ENCODE measurements at regions not wholly inside any gene's neighbourhood (a gene's known extent, or its start where the extent isn't known, plus 50 kb on each side); places are given as distances from the start of the nearest gene placed in this dataset.
"Not testable (repeated sequence)": the region's sequence is repeated elsewhere in the genome, so short reads cannot be mapped to it uniquely, and the experiment has no call there.

DNA sequence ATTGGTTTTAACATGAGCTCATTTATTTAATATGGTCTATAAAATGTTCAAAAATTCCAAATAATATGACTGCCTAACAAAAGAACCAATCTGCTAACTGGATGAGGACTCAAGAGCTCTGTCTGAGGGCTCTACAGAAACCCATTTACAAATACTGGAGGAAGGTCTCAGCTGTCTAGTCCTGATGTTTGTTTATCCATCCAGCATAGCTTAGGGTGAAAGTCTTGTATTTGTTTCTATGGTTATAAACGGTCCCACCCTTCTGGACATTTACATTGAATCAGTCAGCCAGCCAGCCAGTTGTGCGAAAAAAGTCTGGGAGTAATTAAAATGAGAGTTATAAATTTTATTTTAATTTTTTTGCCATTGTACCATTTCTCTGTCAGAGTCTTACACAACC lies 220.7 kb downstream of the BMP4 start:
- DNase-seq, result no peak

DNA sequence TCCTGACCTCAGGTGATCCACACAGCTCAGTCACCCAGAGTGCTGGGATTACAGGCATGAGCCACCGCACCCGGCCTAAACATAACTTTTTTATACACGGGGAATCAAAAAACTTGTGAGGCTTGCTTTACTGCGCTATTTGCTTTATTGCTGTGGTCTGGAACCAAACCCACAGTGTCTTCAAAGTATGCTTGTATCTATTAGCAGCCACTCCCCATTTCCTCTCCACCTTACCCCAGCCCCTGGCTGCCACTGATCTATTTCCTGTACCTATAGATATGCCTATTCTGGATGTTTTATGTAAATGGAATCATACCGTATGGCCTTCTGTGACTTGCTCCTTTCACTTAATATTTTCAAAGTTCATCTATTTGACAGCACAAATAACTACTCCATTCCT lies 233.4 kb downstream of the BMP4 start:
- no peak for DNase-seq

DNA sequence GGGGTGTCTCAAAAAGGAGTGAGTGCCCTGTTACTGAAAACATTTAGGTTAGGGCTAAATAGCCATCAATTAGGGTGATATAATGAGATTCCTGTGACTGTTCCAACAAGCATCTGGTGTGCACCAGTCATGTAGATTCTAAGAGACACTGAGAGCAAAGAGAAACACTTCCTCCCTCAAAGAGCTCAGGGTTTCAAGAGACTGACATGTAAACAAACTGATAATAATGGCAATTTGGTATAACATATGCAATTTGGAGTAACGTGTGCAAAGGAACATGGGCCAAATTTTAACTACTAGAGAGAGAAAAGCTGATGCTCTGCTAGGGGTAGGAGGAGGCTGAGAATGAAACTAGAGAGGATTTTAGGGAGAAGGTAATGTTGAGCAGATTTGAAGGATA lies 237.1 kb downstream of the BMP4 start:
- no peak for DNase-seq

DNA sequence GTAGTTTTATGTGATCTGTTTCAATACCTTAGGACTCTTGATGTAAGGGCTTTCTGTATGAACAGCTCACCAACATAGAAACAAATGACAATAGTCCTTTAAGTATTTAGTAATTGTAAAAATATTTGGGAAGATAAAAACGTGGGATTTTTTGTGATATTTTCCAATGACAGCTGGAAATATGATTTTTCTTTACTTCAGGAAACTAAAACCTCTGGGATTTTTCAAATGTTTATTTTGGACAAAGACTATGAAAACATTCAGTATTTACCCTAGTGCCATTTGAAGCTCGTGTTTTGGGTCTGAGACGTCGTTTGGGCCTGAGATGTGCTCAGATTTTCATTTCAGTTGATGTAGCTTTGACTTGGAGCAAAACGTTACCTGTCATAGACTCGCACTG lies 240.0 kb downstream of the BMP4 start:
- no peak for DNase-seq

DNA sequence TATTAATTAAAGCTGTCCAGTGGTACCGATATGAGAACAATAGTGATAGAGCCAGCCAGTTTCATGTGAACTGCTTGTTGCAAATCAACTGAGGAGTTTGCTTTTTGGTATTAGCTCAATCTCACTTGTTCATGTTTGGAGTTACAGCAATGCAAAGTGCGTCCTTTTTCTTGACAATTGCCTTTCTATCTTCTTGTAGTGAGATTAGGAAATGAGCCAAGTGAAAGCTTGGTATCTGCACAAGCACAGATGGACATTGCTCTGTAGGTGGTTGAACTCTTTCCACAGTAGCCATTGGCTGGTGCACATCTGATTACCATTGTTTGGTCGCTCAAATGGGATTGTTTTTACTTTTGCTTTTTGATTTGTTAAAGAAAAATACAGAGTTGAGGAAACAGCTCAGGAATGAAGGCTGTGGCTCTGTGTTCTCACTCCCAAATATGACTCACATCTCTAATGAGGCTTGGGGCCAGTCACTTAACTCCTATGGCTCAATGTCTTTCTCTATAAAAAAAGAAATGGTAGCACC lies 241.4 kb downstream of the BMP4 start:
- DNase-seq, result no peak

DNA sequence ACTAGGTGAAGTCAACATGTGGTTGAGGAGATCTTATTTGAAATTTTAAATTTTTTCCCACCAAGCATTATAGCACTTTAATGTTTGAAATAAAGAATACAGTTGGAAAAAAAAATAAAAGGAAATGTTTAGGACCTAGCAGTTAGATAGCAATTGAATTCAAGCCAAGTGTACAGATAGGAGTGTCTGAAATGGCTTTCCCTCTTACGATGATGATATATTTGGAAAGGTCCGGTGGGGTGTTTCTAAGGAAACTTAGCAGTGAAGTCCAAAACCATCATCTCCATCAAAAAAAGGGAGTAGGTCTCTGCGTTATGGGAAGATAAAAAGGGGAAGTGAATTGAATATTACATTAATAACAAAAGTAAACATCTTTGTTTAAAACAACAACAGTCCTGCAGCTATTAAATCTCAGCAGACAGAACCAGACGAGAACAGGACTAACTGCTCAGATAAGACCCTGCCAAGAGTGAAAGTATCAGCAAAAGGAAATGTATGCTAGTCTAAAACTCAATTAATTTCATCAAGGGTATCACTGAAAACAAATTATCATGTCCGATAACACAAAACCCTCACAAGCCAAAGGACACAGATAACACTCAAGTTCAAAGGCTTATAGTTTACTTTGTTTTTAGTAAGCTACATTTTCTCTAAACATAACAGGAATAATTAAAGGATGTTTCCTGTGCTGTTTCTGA lies 242.0 kb downstream of the BMP4 start:
- no peak for DNase-seq

DNA sequence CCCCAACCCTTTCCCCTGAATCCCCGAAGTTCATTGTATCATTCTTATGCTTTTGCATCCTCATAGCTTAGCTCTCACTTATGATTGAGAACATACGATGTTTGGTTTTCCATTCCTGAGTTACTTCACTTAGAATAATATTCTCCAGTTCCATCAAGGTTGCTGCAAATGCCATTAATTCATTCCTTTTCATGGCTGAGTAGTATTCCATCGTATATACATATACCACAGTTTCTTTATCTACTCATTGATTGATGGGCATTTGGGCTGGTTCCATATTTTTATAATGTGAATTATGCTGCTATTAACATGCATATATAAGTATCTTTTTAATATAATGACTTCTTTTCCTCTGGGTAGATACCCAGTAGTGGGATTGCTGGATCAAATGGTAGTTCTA lies 243.7 kb downstream of the BMP4 start:
- not testable (repeated sequence) for DNase-seq

DNA sequence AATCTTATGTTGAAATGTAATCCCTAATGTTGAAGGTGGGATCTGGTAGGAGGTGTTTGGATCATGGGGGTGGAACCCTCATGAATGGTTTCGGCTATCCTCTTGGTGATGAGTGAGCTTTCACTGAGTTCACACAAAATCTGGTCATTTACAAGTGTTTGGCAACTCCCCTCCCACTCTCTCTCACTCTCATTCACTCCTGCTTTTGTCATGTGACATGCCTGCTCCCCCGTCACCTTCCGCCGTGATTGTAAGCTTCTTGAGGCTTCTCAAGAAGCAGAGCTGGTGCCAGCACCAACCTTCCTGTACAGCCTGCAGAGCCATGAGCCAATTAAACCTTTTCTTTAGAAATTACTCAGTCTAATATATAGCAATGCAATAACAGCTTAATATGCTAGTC lies 245.4 kb downstream of the BMP4 start:
- no peak for DNase-seq

DNA sequence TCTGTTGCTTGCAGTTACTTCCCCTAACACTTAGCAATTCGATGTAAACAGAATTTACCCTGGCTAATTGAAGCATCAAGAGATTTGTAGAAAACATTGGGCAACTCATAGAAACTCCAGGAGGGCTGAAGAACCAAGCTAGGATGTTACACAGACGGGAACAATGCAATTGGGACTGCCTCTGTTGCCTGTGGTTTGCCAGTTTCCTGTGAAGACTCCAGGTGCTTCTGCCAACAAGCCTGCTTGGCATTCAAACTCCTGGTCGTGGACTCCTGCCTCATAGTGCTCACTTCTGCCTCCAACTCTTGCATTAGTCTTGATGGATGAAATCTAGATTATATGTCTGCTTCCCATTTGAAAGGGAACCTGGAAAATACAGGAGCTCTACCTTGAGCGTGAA lies 246.0 kb downstream of the BMP4 start:
- no peak for DNase-seq

DNA sequence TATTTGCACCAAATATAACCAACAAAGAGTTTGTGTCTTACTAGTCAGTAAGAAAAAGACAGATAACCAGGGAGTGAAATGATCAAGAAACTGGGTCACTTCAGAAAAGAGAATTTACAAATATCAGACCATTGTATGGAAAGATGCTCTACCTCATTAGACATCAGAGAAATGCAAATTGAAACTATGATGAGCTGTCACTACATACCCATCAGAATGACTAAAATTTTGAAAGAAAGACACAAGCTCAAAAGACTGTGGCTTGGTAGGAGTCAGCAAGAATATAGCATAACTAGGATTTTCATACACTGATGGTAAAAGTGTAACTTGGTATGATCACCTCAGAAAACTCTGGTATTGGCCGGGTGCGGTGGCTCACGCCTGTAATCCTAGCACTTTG lies 247.2 kb downstream of the BMP4 start:
- DNase-seq, result no peak

DNA sequence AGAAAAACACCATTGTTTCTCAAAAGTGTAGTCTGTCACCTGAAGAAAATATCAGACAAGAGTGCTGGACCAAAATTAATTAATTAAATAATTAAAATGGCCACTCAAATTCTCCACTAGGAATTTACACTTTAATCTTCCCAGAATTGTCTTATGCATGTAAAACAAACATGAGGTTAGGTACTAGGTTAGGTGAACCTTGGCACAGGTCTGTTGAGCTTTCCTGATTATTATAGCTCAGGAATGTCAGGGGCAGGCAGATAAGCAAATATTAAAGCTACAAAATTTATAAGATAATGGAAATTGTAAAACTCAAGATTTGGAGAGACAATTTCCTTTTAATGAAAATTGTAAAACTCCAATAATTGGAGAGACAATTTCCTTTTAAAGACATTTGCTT lies 253.2 kb downstream of the BMP4 start:
- no peak for DNase-seq

DNA sequence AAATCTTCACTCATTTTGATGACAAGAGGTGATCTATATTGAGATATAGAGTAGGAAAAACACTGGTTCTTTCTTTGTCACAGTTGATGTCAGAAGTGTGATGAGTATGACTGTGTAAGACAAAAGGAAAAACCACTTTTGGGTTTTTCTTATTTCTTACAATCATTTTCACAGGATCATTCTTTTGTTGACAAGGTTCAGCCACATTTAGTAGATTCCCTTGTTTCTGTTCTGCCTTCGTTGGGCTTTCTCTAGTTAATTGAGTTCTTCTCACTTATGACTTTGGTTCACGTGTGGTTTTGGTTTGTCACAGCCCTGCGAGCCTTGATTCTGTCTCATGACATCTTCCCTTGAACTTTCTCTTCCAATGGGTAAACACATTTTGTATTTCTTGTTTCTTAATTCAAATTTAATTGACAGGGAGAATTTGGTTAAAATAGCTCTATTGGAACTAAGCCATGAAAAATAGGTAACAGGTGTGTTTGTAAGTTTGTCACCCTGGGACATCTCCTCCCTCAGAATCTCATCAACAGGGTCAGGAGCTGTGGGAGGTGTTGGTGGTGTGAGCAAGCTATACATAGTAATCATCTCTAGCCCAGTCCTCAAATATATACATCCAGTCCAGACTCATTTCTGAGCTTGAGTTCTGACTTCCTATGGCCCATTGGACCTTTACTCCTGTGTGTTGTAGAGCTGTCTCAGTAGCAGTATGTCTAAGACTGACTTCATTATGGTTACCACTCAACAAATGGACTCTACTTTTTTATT lies 255.3 kb downstream of the BMP4 start:
- DNase-seq, result no peak

DNA sequence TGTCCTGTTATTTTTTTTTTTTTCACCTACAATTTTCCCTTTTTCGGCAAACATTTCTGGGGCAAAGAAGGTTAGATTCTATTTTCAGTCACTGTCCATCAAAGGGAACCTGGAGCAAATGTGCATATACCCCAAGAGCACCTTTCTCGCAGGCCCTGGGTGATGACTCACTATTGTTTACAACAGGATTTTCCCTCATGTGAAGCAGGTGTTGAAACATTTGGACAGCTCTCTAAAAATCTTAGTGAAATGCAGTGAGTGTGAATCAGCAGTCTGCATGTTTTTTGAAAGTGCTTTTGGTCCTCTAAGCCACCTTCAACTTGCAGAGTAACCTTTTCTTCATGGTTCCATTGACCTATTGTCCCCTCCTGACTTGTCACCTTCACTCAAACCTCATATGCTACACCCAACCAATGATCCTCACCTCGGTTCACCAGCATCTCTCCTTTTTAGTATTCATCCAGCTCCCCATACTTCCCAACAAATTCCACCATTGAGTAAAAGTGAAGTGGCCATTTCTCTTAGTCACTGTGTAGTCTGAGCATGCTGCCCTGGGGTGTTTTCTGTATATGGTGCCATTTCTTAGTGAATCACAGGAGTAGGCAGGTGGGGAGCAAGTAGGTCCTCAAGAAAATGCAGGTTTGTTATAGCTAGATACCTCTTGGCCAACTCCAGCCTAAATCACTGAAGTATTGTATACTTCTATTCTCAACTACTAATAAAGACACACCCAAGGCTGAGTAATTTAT lies 260.2 kb downstream of the BMP4 start:
- DNase-seq, result no peak

DNA sequence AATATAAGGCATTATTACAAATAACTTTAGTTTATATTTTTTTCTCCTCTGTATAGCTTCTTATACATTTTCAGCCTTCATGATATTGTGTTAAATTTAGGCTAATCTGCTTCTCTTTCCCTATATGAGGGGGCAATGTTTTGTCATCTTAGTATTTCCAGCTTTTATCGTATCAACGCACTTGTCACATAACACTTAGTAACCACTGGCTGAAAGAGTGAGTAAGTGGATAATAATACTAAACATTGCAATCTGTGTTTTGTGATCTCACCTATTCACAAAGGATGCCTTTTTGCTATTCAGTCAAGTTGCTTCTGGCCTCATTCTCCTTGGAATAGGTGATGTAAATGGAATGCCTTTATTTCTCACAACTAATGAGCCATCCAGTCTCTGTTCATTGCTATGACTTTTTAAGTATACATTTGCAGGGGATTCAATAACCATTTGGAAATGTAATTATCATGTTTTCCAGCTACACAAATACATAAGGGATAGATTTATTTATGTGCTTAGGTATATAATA lies 260.9 kb downstream of the BMP4 start:
- DNase-seq, result no peak

DNA sequence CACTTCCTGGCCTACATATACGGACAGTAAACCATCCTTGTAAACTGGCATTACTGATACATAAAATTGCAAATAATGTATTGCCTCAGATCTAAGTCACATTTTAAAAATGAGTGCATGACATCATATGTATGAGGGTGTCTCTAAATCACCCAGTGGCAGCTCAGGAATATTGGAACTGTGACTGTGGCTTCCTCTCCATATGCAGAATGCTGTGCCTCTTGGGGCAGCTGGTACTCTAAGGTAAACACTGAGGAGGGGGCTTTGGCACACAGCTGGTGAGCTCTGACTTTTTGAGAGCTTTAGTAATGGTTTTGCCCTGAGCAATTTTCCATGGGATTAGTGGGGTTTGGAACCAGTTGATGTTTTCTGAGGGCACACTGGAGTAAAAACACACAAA lies 263.7 kb downstream of the BMP4 start:
- no peak for DNase-seq

DNA sequence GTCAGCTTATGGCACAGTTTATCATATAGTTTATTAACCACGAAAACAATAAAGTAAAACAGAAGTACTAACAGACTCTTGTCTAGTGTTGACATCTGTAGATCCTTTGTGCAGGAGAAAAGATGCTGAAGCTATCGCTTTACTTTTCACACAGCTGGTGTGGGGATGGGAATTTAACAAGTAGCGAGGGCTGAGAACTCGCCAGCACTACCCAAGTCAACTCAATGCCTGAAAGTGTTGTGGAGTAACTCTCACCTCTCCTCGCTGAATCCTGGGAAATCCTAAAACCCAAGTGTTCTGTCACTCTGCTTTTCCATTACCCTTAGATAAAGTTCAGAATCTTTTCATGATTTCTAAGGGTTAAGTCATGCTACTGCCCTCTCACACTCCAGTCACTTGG lies 264.2 kb downstream of the BMP4 start:
- DNase-seq, result no peak

DNA sequence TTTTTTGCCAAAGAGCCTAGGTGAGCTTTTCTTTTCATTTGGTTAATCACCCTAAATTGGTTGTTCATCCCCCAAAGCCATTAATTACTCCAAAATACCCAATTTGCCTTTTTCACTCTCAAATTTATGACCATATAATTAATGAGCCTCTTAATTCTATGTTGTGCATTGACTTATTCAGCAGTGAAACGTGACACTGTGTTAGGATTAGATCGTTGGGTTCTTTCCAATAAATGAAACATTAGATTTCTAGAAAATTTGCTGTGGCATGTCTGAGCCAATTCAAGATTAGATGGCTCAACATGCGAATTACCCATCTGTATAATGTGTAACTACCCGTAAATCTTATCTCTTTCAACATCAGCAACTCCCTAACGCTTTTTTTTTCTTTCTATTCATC lies 273.4 kb downstream of the BMP4 start:
- DNase-seq, result no peak

DNA sequence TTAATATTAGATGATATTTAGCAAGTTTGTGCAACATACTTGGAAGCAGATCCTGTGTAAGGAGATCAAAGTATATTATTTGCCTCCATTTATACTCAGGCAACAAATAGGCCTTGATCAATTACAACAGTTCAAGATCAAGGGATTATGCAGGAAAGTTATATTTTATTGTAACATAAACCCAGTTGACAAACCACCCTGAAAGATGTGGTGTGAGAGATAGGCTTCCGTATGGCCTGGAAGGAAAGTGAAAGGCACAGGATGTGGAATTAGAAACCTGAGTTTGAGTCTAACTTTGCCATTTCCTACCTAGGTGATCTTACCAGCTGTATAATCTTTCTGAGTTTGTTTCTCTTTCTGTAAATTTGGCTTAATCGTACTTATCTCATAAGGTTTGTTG lies 284.1 kb downstream of the BMP4 start:
- DNase-seq, result no peak

DNA sequence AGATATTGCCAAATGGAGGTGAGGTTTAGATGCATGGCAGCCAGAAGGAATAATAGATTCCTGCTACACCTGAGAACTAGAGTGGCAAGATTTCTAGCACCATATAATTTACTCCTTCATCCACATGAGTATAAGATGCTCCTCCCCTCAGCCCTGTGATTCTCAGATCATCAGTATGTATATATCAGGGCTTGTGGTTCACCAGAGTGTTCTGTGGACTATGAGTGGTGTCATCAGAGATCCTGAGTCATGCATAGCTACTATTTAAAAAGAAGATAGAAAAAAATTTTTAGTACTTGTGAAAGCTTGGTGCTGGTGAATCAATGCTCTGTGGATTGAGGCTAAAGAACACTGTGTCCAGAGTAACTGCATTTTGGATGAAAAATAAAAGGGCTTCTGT lies 285.9 kb downstream of the BMP4 start:
- DNase-seq, result no peak

DNA sequence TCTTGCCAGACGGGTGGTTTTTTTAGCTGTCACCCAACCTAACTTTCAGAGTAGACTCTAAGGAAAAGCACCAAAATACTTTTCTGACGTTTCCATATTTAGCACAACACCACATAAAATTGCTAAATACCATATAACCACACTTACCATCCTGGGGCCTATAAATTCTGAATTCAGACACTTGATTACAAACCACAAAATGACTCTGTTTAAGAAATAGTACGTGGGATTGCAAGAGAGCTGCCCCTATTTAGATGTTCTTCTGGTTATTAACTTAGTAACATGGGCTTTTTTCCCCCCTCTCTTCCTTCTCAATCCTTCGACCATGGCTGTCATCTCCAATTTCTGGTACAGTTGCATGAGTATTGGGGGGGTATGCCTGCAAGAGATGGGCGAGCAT lies 287.7 kb downstream of the BMP4 start:
- DNase-seq, result no peak

DNA sequence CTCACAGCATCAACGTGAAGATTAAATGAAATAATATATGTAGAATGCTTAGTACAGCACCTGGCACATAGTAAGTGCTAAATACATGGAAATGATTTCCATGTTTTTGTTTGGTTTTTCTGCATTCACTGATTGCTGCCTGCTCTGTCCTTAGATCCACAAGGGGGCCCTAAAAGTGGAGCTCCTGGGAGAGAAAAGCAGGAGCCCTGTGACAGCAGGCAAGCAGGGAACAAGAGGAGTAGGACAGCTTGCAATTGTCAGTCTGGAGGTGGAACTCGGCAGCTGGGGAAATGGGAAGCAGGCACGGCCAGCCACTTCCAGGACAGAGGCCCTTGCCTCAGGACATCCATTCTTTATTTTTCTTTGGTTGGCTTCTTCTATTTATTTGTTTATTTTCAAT lies 292.9 kb downstream of the BMP4 start:
- no peak for DNase-seq

DNA sequence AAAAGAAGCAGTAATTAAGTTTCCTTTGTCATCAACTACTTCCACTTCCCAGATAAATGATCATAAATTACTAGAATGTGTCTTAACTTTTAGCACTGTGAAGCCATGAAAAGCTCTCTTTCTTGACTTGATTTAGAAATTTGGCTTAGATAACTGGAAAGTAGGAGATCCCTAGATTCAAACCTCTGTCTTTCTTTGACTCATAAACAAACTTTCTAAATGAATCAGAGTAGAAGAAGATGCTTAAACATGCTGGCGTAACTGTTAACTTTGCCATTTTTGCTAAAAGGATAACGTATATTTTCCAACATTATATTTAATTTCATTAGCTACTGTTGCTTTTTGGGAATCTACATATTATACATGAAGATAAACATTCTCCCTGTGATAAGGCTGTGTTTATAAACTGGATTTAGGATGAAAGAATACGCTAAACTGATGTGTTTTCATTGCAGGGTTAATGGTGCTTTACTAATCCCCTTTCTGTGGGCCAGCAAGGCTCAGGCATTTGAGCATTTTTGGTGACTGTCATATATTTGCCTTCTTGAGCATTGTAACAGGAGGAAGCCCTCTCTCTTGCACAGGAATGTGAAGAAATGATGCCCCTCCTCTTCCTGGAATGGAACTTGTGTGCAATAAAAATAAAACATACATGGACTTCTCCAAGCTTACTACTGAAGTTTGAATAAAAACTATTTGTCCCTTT lies 301.4 kb downstream of the BMP4 start:
- DNase-seq, result no peak

DNA sequence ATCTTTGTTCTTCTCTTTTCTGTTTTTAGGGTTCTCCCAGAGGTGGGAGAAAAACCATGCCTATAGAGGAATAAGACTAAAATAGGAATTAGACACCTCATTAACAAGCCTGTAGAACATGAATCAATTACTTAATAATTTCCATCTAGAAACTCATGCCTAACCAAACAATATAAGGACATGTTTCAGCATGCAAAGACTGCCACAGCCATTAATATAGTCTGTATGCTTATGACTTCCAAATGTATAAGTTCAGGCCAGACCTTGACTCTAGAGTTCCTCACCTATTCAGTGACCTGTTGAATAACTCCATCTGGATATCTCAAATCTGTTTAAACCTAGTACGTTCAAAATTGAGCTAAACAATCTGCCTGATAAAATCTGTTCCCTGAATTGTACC lies 304.6 kb downstream of the BMP4 start:
- no peak for DNase-seq

Data from activated CD8-positive, alpha-beta memory T cell treated with anti-CD3 and anti-CD28 coated beads, Interleukin-2, amount 50 U/mL, for 4 hours (primary cell).